ENCODE measurements at regions not wholly inside any gene's neighbourhood (a gene's known extent, or its start where the extent isn't known, plus 50 kb on each side); places are given as distances from the start of the nearest gene placed in this dataset.

DNA sequence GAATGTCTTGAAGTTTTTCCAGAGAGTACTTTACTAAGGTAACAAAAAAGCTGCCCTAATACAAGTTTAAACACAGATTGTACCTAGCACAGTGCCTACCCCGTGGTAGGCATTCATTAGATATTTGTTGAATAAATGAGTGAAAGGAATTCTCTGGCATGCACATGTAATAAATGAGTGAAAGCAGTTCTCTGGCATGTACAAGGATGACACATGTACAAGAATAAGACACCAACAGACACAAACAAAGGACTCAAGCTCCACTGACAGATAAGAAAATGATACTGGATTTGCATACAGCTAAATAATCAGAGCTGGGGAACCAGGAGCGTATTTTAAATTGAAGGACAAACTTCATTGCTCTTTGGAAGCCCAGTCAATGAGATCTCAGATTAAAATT is 535.8 kb downstream of the EFNA5 start:
- no peak overlapping the region for H3K27ac ChIP-seq (ENCODE audit: low read length)

DNA sequence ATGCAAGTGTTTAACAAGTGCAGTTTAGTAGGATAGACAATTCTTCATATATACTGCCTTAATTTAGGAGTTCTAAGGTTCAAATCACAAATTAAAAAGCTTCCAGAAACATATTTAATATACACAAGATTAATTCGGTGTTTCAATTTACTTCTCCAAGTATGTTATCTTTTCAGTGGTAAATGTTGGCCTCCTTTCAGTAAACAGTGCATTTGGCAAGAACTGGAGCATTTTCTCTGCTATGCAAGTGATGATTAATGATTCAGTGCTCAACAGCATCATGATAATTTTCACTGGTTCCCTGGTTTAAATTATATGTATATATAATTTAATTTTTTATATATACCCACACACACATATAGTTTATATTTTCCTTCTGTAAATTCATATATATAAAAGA is 541.7 kb downstream of the EFNA5 start:
- H3K27ac ChIP-seq (ENCODE audit: low read length) = no peak overlapping the region
- no peaks in the 10 kb centered on the region for H4K20me1 ChIP-seq (ENCODE audit: insufficient read depth, low read length)
- H3K9ac ChIP-seq (ENCODE audit: low read length) = no peak overlapping the region
- no peaks in the 10 kb centered on the region for H3K27me3 ChIP-seq (ENCODE audit: low read depth, low read length)
- H2AFZ ChIP-seq (ENCODE audit: low read depth, low read length) = no peak overlapping the region
- no peak for TF ChIP-seq EZH2phosphoT487 (IDR thresholded peaks at IDR 0.05; ENCODE audit: low read depth)
- TF ChIP-seq, protein P1, sequence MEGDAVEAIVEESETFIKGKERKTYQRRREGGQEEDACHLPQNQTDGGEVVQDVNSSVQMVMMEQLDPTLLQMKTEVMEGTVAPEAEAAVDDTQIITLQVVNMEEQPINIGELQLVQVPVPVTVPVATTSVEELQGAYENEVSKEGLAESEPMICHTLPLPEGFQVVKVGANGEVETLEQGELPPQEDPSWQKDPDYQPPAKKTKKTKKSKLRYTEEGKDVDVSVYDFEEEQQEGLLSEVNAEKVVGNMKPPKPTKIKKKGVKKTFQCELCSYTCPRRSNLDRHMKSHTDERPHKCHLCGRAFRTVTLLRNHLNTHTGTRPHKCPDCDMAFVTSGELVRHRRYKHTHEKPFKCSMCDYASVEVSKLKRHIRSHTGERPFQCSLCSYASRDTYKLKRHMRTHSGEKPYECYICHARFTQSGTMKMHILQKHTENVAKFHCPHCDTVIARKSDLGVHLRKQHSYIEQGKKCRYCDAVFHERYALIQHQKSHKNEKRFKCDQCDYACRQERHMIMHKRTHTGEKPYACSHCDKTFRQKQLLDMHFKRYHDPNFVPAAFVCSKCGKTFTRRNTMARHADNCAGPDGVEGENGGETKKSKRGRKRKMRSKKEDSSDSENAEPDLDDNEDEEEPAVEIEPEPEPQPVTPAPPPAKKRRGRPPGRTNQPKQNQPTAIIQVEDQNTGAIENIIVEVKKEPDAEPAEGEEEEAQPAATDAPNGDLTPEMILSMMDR (IDR thresholded peaks at IDR 0.05; ENCODE audit: low read depth, low read length) = no peak
- H3K4me3 ChIP-seq (ENCODE audit: low read length) = no peak overlapping the region
- no peaks in the 10 kb centered on the region for H3K4me1 ChIP-seq (ENCODE audit: low read length)
- no peaks in the 10 kb centered on the region for H3K36me3 ChIP-seq (replicated peaks; ENCODE audit: low read depth, low read length)
- H3K79me2 ChIP-seq (ENCODE audit: low read length) = no peaks in the 10 kb centered on the region
- no peak overlapping the region for H3K4me2 ChIP-seq (ENCODE audit: low read length)
- H3K9me3 ChIP-seq (ENCODE audit: insufficient read depth, low read length) = no peaks in the 10 kb centered on the region

More for the DNA sequence above, 535.8 kb downstream of the EFNA5 start:
- no peak overlapping the region for H2AFZ ChIP-seq (ENCODE audit: low read depth, low read length)
- H3K4me3 ChIP-seq (ENCODE audit: low read length) = no peak overlapping the region
- H3K4me1 ChIP-seq (ENCODE audit: low read length) = no peaks in the 10 kb centered on the region
- H4K20me1 ChIP-seq (ENCODE audit: insufficient read depth, low read length) = no peaks in the 10 kb centered on the region
- H3K27me3 ChIP-seq (ENCODE audit: low read depth, low read length) = no peaks in the 10 kb centered on the region
- H3K9me3 ChIP-seq (ENCODE audit: insufficient read depth, low read length) = no peaks in the 10 kb centered on the region
- H3K9ac ChIP-seq (ENCODE audit: low read length) = no peak overlapping the region
- no peaks in the 10 kb centered on the region for H3K79me2 ChIP-seq (ENCODE audit: low read length)
- no peaks in the 10 kb centered on the region for H3K36me3 ChIP-seq (replicated peaks; ENCODE audit: low read depth, low read length)
- H3K4me2 ChIP-seq (ENCODE audit: low read length) = no peak overlapping the region
- TF ChIP-seq, protein P1 (IDR thresholded peaks at IDR 0.05; ENCODE audit: low read depth, low read length) = no peak
- no peak for TF ChIP-seq EZH2phosphoT487 (IDR thresholded peaks at IDR 0.05; ENCODE audit: low read depth)

DNA sequence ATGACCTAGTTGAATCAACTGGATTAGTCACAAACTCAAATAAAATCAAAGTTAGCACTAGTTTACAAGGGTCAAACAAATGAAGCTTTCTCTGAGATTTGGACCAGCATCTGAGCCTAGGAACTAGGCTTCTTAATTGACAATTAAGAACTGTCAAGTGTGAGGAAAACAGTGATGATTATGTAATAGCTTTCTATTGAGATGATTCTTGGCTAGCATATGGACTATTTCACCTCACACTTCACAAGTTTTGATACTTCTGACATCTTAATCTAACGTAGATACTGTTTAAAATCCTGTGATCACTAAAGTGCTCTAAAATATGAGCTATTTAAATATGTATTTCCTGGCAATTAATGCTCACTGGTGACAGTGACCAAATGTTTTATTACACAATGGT is 542.9 kb downstream of the EFNA5 start:
- Histone ChIP-seq H3K27ac (ENCODE audit: low read length) (no peak overlapping the region), H3K9ac (ENCODE audit: low read length) (no peak overlapping the region), H3K4me2 (ENCODE audit: low read length) (no peak overlapping the region), H4K20me1 (ENCODE audit: insufficient read depth, low read length) (no peaks in the 10 kb centered on the region), H3K27me3 (ENCODE audit: low read depth, low read length) (no peaks in the 10 kb centered on the region), H3K79me2 (ENCODE audit: low read length) (no peaks in the 10 kb centered on the region), H3K4me1 (ENCODE audit: low read length) (no peaks in the 10 kb centered on the region), H3K36me3 (replicated peaks; ENCODE audit: low read depth, low read length) (no peaks in the 10 kb centered on the region), H2AFZ (ENCODE audit: low read depth, low read length) (no peak overlapping the region), H3K4me3 (ENCODE audit: low read length) (no peak overlapping the region), H3K9me3 (ENCODE audit: insufficient read depth, low read length) (no peaks in the 10 kb centered on the region)
- TF ChIP-seq EZH2phosphoT487 (IDR thresholded peaks at IDR 0.05; ENCODE audit: low read depth) = no peak
- TF ChIP-seq, protein P1 (IDR thresholded peaks at IDR 0.05; ENCODE audit: low read depth, low read length) = no peak

DNA sequence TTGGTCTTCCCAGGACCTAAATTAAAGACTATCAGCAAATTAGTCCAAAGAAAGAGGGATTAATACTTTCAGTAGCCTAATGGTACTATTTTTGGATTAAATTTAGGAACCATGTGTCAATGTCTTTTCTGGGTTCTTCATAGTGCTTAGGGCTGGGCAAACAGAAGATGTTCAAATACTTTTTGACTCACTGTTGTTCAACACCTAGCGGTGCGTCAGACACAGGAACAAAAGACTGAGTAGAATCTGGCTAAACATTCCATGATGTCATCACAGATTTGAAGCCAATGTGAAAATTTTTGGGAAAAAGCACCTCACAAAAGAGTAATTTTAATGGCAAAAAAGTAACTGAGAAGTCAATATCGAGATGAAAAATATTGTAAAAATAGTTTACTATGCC is 544.4 kb downstream of the EFNA5 start:
- no peaks in the 10 kb centered on the region for H3K36me3 ChIP-seq (replicated peaks; ENCODE audit: low read depth, low read length)
- no peaks in the 10 kb centered on the region for H3K79me2 ChIP-seq (ENCODE audit: low read length)
- no peak for TF ChIP-seq EZH2phosphoT487 (IDR thresholded peaks at IDR 0.05; ENCODE audit: low read depth)
- TF ChIP-seq, protein P1 (IDR thresholded peaks at IDR 0.05; ENCODE audit: low read depth, low read length) = no peak
- no peak overlapping the region for H3K4me3 ChIP-seq (ENCODE audit: low read length)
- H3K4me2 ChIP-seq (ENCODE audit: low read length) = no peak overlapping the region
- no peaks in the 10 kb centered on the region for H3K9me3 ChIP-seq (ENCODE audit: insufficient read depth, low read length)
- H3K9ac ChIP-seq (ENCODE audit: low read length) = no peak overlapping the region
- H3K4me1 ChIP-seq (ENCODE audit: low read length) = no peaks in the 10 kb centered on the region
- H3K27ac ChIP-seq (ENCODE audit: low read length) = no peak overlapping the region
- no peaks in the 10 kb centered on the region for H4K20me1 ChIP-seq (ENCODE audit: insufficient read depth, low read length)
- H3K27me3 ChIP-seq (ENCODE audit: low read depth, low read length) = no peaks in the 10 kb centered on the region
- H2AFZ ChIP-seq (ENCODE audit: low read depth, low read length) = no peak overlapping the region
